ENCODE measurements at regions not wholly inside any gene's neighbourhood (a gene's known extent, or its start where the extent isn't known, plus 50 kb on each side); places are given as distances from the start of the nearest gene placed in this dataset.

- DNase-seq (ENCODE audit: low spot score), result no peak
- TF ChIP-seq, protein P1, sequence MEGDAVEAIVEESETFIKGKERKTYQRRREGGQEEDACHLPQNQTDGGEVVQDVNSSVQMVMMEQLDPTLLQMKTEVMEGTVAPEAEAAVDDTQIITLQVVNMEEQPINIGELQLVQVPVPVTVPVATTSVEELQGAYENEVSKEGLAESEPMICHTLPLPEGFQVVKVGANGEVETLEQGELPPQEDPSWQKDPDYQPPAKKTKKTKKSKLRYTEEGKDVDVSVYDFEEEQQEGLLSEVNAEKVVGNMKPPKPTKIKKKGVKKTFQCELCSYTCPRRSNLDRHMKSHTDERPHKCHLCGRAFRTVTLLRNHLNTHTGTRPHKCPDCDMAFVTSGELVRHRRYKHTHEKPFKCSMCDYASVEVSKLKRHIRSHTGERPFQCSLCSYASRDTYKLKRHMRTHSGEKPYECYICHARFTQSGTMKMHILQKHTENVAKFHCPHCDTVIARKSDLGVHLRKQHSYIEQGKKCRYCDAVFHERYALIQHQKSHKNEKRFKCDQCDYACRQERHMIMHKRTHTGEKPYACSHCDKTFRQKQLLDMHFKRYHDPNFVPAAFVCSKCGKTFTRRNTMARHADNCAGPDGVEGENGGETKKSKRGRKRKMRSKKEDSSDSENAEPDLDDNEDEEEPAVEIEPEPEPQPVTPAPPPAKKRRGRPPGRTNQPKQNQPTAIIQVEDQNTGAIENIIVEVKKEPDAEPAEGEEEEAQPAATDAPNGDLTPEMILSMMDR (IDR thresholded peaks at IDR 0.05; ENCODE audit: extremely low read depth, missing control alignments), result no peak
Observed at GRCh38 chr12:77741974-77742517, 88.6 kb upstream of the NAV3 start.

DNA sequence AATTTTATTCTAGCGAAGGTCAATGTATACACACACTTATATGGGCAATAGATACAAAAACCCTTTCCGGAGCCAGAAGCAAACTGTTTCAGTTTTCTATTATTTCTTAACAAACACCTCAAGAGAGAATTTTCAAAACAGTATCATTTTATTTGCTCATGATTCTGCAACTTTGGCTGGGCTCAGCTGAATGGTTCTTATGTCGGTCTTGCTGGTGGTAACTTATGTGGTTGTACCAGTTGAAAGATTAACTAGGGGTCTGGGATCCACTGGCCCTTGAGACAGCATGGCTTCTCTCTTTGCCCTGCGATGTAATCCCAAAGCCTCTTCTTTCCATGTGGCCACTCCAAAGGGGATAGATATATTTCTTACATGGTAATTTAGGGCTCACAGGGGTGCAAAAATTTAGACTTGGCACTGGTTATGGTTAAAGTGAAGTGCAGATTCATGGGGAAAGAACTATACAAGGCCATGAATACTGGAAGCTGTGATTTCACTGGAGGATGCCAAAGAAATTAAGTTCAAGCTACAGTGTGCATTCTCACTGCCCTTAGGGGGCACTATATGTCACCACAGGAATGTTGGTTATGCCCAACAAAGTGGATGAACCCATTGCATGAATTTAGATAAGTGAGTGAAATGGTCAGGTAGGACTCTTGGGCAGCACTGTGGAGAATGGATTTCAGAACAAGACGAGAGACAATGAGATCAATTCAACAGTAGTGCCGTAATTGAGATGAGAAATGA lies 94.3 kb upstream of the NAV3 start:
- TF ChIP-seq, protein P1 (IDR thresholded peaks at IDR 0.05; ENCODE audit: extremely low read depth, missing control alignments), result peak; percentile 19
- no peak for DNase-seq (ENCODE audit: low spot score)

DNA sequence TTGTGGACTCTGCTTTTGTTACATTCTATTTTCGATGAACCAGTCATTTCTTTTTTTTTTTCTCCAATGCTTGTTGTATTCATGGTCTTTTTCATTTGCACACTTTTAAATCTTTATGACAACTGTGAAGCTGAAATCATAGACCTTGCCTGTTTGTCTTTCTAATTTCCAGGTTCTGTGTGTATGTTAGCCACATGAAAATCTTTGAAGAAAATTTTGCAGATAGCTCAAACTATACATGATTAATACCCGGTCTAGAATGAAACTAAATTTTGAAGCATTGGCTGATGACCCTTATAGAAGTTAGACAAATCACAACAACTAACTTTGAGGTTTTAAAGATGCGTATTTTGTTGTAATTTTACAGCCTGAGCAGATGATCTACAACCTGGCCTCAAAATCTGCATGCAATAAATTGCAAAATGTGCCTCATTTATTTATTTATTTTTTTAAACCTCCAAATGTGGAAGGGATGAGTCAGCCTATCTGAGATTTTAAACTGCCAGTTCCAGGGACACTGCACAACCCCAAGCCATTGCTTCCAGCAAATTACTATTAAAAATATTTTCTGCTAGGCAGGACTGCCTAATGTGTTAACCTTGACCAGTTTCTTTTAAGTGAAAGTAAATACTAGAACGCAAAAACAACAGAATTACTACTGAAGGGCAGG lies 96.3 kb upstream of the NAV3 start:
- DNase-seq (ENCODE audit: low spot score), result no peak

GRCh38 chr12:77728018-77728417 lies 102.7 kb upstream of the NAV3 start:
- TF ChIP-seq, protein P1 (IDR thresholded peaks at IDR 0.05; ENCODE audit: extremely low read depth, missing control alignments), result no peak
- DNase-seq (ENCODE audit: low spot score), result no peak

More for the DNA sequence above, 96.3 kb upstream of the NAV3 start:
- TF ChIP-seq, protein P1 (IDR thresholded peaks at IDR 0.05; ENCODE audit: extremely low read depth, missing control alignments), result no peak

GRCh38 chr12:77727442-77728001 lies 103.2 kb upstream of the NAV3 start:
- TF ChIP-seq, protein P1 (IDR thresholded peaks at IDR 0.05; ENCODE audit: extremely low read depth, missing control alignments), result no peak
- DNase-seq (ENCODE audit: low spot score), result no peak

DNA sequence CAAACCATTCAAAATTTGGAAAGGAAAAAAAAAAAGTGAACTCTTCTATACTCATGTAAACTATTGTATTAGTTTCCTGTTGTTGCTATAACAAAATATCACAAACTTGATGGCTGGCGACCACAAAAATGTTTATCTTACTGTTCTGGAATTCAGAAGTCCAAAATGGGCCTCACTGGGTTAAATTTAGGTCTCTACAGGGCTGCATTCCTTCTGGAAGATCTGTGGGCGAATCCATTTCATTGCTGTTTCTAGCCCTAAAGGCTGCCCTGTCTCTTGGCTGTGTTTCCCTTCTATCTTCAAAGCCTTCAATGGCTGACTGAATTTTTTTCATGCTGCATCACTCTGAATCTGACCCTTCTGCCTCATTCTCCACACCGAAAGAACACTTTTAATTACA lies 105.1 kb upstream of the NAV3 start:
- no peak for DNase-seq (ENCODE audit: low spot score)
- TF ChIP-seq, protein P1 (IDR thresholded peaks at IDR 0.05; ENCODE audit: extremely low read depth, missing control alignments), result no peak
